Subcutaneous abdominal adipose tissue (tissue), 5 donors: ENCODE measurements at regions not wholly inside any gene's neighbourhood (a gene's known extent, or its start where the extent isn't known, plus 50 kb on each side); places are given as distances from the start of the nearest gene placed in this dataset.
"Not testable (repeated sequence)": the region's sequence is repeated elsewhere in the genome, so short reads cannot be mapped to it uniquely, and the experiment has no call there.

Source experiments
- H3K27ac ChIP-seq: one replicate; pipeline ENCODE4 v1.7.0; 2013; ENCODE audit warnings: low read depth, mild to moderate bottlenecking, inconsistent platforms, low read length, moderate library complexity
- H3K27me3 ChIP-seq, 5 donors: one replicate each; pipeline ENCODE4 v1.7.0; 2013; ENCODE audit warnings: low read length in 5 of 5, inconsistent platforms in 1 of 5; ENCODE audit not compliant: control insufficient read depth in 5 of 5, insufficient read depth in 4 of 5
- H3K36me3 ChIP-seq, 5 donors: one replicate each; pipeline ENCODE4 v1.7.0; 2013; ENCODE audit warnings: low read length in 5 of 5; ENCODE audit not compliant: control insufficient read depth in 5 of 5, insufficient read depth in 5 of 5
- H3K4me1 ChIP-seq, 5 donors: one replicate each; pipeline ENCODE4 v1.7.0; 2013; ENCODE audit warnings: low read length in 5 of 5, mild to moderate bottlenecking in 3 of 5, moderate library complexity in 1 of 5; ENCODE audit not compliant: control insufficient read depth in 5 of 5, insufficient read depth in 5 of 5
- H3K4me3 ChIP-seq, 5 donors: one replicate each; pipeline ENCODE4 v1.7.0; 2013; ENCODE audit warnings: low read length in 5 of 5, low read depth in 1 of 5
- H3K9ac ChIP-seq, 5 donors: one replicate each; pipeline ENCODE4 v1.7.0; 2013; ENCODE audit warnings: low read length in 5 of 5, mild to moderate bottlenecking in 4 of 5, moderate library complexity in 3 of 5
- H3K9me3 ChIP-seq, 5 donors: one replicate each; pipeline ENCODE4 v1.7.0; 2013; ENCODE audit warnings: low read length in 5 of 5; ENCODE audit not compliant: control insufficient read depth in 5 of 5
- donor health status: healthy.
- donor health status: healthy.
- donor health status: healthy.
- donor health status: healthy.
- donor health status: healthy.

- Histone ChIP-seq H3K9me3 (peaks cover 0 to 6% (median 3%) of the 10 kb centered on the region in 5 donors), H3K4me3 (no peak overlapping the region), H3K9ac (no peak overlapping the region), H3K27ac (no peak overlapping the region), H3K36me3 (no peaks in the 10 kb centered on the region), H3K4me1 (no peaks in the 10 kb centered on the region), H3K27me3 (no peaks in the 10 kb centered on the region)
Observed at GRCh38 chr3:16011376-16011775, 163.1 kb upstream of the GALNT15 start.

- Histone ChIP-seq H3K36me3 (no peaks in the 10 kb centered on the region), H3K9me3 (peaks cover 0 to 6% (median 3%) of the 10 kb centered on the region in 5 donors), H3K9ac (no peak overlapping the region), H3K4me1 (no peaks in the 10 kb centered on the region), H3K27ac (no peak overlapping the region), H3K4me3 (no peak overlapping the region), H3K27me3 (no peaks in the 10 kb centered on the region)
Observed at GRCh38 chr3:16012086-16012485, 162.4 kb upstream of the GALNT15 start.

GRCh38 chr3:16013568-16013967 lies 160.9 kb upstream of the GALNT15 start:
- Histone ChIP-seq H3K36me3 (no peaks in the 10 kb centered on the region), H3K27me3 (no peaks in the 10 kb centered on the region), H3K9ac (no peak overlapping the region), H3K4me3 (no peak overlapping the region), H3K4me1 (no peaks in the 10 kb centered on the region), H3K27ac (no peak overlapping the region), H3K9me3 (no peaks in the 10 kb centered on the region)

- not testable (repeated sequence) for H3K9me3 ChIP-seq, H3K27ac ChIP-seq, H3K4me3 ChIP-seq
Observed at GRCh38 chr3:16021801-16022200, 152.7 kb upstream of the GALNT15 start.

GRCh38 chr3:16023881-16024280 lies 150.6 kb upstream of the GALNT15 start:
- H3K9me3 ChIP-seq, H3K9ac ChIP-seq, H3K4me1 ChIP-seq, H3K36me3 ChIP-seq, H3K27ac ChIP-seq, H3K4me3 ChIP-seq, H3K27me3 ChIP-seq: not testable (repeated sequence)

More at GRCh38 chr3:16021801-16022200, 152.7 kb upstream of the GALNT15 start:
- not testable (repeated sequence) for H3K4me1 ChIP-seq, H3K27me3 ChIP-seq, H3K9ac ChIP-seq, H3K36me3 ChIP-seq

- Histone ChIP-seq H3K4me1 (peaks cover 0 to 5% (median 0%) of the 10 kb centered on the region in 5 donors), H3K27me3 (no peaks in the 10 kb centered on the region), H3K9me3 (peaks cover 0 to 7% (median 0%) of the 10 kb centered on the region in 5 donors), H3K9ac (no peak overlapping the region), H3K27ac (no peak overlapping the region), H3K4me3 (no peak overlapping the region), H3K36me3 (no peaks in the 10 kb centered on the region)
Observed at GRCh38 chr3:16024548-16024947, 149.9 kb upstream of the GALNT15 start.

- Histone ChIP-seq H3K9me3 (peaks cover 0 to 7% (median 0%) of the 10 kb centered on the region in 5 donors), H3K27me3 (no peaks in the 10 kb centered on the region), H3K4me3 (no peak overlapping the region), H3K36me3 (no peaks in the 10 kb centered on the region), H3K27ac (no peak overlapping the region), H3K9ac (no peak overlapping the region), H3K4me1 (peaks cover 0 to 5% (median 0%) of the 10 kb centered on the region in 5 donors)
Observed at GRCh38 chr3:16026753-16027152, 147.7 kb upstream of the GALNT15 start.

- Histone ChIP-seq H3K9ac (no peak overlapping the region), H3K27ac (no peak overlapping the region), H3K4me3 (no peak overlapping the region), H3K4me1 (peaks cover 0 to 5% (median 0%) of the 10 kb centered on the region in 5 donors), H3K27me3 (no peaks in the 10 kb centered on the region), H3K9me3 (peaks cover 0 to 3% (median 0%) of the 10 kb centered on the region in 5 donors), H3K36me3 (no peaks in the 10 kb centered on the region)
Observed at GRCh38 chr3:16028604-16029003, 145.9 kb upstream of the GALNT15 start.

GRCh38 chr3:16030342-16030741 lies 144.1 kb upstream of the GALNT15 start:
- H3K4me1 ChIP-seq, result peaks cover 0 to 5% (median 0%) of the 10 kb centered on the region in 5 donors
- no peak overlapping the region for H3K27ac ChIP-seq
- no peaks in the 10 kb centered on the region for H3K9me3 ChIP-seq
- no peak overlapping the region for H3K4me3 ChIP-seq
- H3K9ac ChIP-seq, result no peak overlapping the region
- H3K27me3 ChIP-seq, result no peaks in the 10 kb centered on the region
- no peaks in the 10 kb centered on the region for H3K36me3 ChIP-seq

- Histone ChIP-seq H3K9ac (no peak overlapping the region), H3K9me3 (no peaks in the 10 kb centered on the region), H3K27me3 (no peaks in the 10 kb centered on the region), H3K27ac (no peak overlapping the region), H3K4me1 (peaks cover 0 to 5% (median 0%) of the 10 kb centered on the region in 5 donors), H3K4me3 (no peak overlapping the region), H3K36me3 (no peaks in the 10 kb centered on the region)
Observed at GRCh38 chr3:16031434-16031833, 143.0 kb upstream of the GALNT15 start.
